Endodermal cell (in vitro differentiated cells): ENCODE measurements at regions not wholly inside any gene's neighbourhood (a gene's known extent, or its start where the extent isn't known, plus 50 kb on each side); places are given as distances from the start of the nearest gene placed in this dataset.

ENCODE experiments used
- DNase-seq: peaks from one replicate; pipeline ENCODE4 v3.0.0-alpha.2; 2017
- H3K27ac ChIP-seq: 2 replicates; pipeline ENCODE4 v1.5.1; 2013; ENCODE audit warnings: mild to moderate bottlenecking, low read depth, low read length, moderate library complexity
- H3K27me3 ChIP-seq: 2 replicates; pipeline ENCODE4 v1.6.1; 2013; ENCODE audit warnings: mild to moderate bottlenecking, low read length, moderate library complexity; ENCODE audit not compliant: insufficient read depth, control insufficient read depth, poor library complexity, severe bottlenecking
- H3K36me3 ChIP-seq: 2 replicates; pipeline ENCODE4 v1.7.0; 2013; ENCODE audit warnings: mild to moderate bottlenecking, low read length, moderate library complexity; ENCODE audit not compliant: control insufficient read depth, insufficient read depth
- H3K4me1 ChIP-seq: one replicate; pipeline ENCODE4 v1.7.0; 2013; ENCODE audit warnings: low read length; ENCODE audit not compliant: control insufficient read depth, insufficient read depth
- H3K4me3 ChIP-seq: 2 replicates; pipeline ENCODE4 v1.5.1; 2013; ENCODE audit warnings: mild to moderate bottlenecking, low read length, moderate library complexity
- H3K9ac ChIP-seq: 2 replicates; pipeline ENCODE4 v1.6.1; 2013; ENCODE audit warnings: mild to moderate bottlenecking, low read length, moderate library complexity; ENCODE audit not compliant: poor library complexity, severe bottlenecking; ENCODE audit errors: extremely low read depth
- H3K9me3 ChIP-seq: 2 replicates; pipeline ENCODE4 v1.6.1; 2013; ENCODE audit warnings: mild to moderate bottlenecking, low read length, moderate library complexity; ENCODE audit not compliant: control insufficient read depth
- H3K27ac Mint-ChIP-seq: 2 replicates; pipeline ENCODE4 v1.8.0; 2020; ENCODE audit warnings: mixed read lengths
- H3K27me3 Mint-ChIP-seq: 2 replicates; pipeline ENCODE4 v1.8.0; 2021; ENCODE audit warnings: mild to moderate bottlenecking, mixed read lengths; ENCODE audit not compliant: insufficient read depth
- H3K36me3 Mint-ChIP-seq: 2 replicates; pipeline ENCODE4 v1.8.0; 2020; ENCODE audit warnings: low read depth, mixed read lengths
- H3K4me1 Mint-ChIP-seq: 2 replicates; pipeline ENCODE4 v1.8.0; 2020; ENCODE audit warnings: mixed read lengths
- H3K4me3 Mint-ChIP-seq: 2 replicates; pipeline ENCODE4 v1.8.0; 2020; ENCODE audit warnings: mild to moderate bottlenecking, moderate library complexity, mixed read lengths
- H3K9me3 Mint-ChIP-seq: 2 replicates; pipeline ENCODE4 v1.8.0; 2020; ENCODE audit warnings: mild to moderate bottlenecking, mixed read lengths
- WGBS, 2 experiments: methylation state at CpG; one replicate each; pipeline versions ENCODE4 v1.1.5 to v1.1.7; 2013; ENCODE audit warnings: missing lambda C conversion rate in 2 of 2, mixed read lengths in 1 of 2; ENCODE audit not compliant: insufficient coverage in 1 of 2, insufficient read length in 1 of 2; 5-methylcytosine and 5-hydroxymethylcytosine counted together
- TF ChIP-seq, protein P1 (sequence below): fragments of 200-600 bp; sonication (generic); conservative IDR thresholded peaks from 2 replicates; pipeline ENCODE4 v1.5.0; 2021; ENCODE audit warnings: antibody characterized with exemption, mild to moderate bottlenecking

- Histone ChIP-seq H3K9ac (no peak overlapping the region), H3K4me3 (no peak overlapping the region), H3K4me1 (peaks cover 5% of the 10 kb centered on the region), H3K36me3 (no peaks in the 10 kb centered on the region), H3K9me3 (no peaks in the 10 kb centered on the region), H3K27me3 (no peaks in the 10 kb centered on the region), H3K27ac (no peak overlapping the region)
- no peaks in the 10 kb centered on the region for H3K9me3 Mint-ChIP-seq
- no peak overlapping the region for H3K4me3 Mint-ChIP-seq
- H3K4me1 Mint-ChIP-seq = peaks cover 5% of the 10 kb centered on the region
- TF ChIP-seq, protein P1, sequence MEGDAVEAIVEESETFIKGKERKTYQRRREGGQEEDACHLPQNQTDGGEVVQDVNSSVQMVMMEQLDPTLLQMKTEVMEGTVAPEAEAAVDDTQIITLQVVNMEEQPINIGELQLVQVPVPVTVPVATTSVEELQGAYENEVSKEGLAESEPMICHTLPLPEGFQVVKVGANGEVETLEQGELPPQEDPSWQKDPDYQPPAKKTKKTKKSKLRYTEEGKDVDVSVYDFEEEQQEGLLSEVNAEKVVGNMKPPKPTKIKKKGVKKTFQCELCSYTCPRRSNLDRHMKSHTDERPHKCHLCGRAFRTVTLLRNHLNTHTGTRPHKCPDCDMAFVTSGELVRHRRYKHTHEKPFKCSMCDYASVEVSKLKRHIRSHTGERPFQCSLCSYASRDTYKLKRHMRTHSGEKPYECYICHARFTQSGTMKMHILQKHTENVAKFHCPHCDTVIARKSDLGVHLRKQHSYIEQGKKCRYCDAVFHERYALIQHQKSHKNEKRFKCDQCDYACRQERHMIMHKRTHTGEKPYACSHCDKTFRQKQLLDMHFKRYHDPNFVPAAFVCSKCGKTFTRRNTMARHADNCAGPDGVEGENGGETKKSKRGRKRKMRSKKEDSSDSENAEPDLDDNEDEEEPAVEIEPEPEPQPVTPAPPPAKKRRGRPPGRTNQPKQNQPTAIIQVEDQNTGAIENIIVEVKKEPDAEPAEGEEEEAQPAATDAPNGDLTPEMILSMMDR = no peak
- H3K27me3 Mint-ChIP-seq = no peaks in the 10 kb centered on the region
- no peaks in the 10 kb centered on the region for H3K36me3 Mint-ChIP-seq
- WGBS, 2 experiments = 97% methylated on average over 1 of the region's 1 CpG; no CpG with 5 or more reads in 1 of the 2 experiments
- H3K27ac Mint-ChIP-seq = no peak overlapping the region
- DNase-seq = no peak
Measured at GRCh38 chr4:177802661-177803060, 360.4 kb upstream of the AGA start.

- TF ChIP-seq, protein P1 = no peak
- peaks cover 5% of the 10 kb centered on the region for H3K4me1 Mint-ChIP-seq
- Histone ChIP-seq H3K9me3 (no peaks in the 10 kb centered on the region), H3K27ac (no peak overlapping the region), H3K4me3 (no peak overlapping the region), H3K27me3 (no peaks in the 10 kb centered on the region), H3K36me3 (no peaks in the 10 kb centered on the region), H3K9ac (no peak overlapping the region), H3K4me1 (peaks cover 5% of the 10 kb centered on the region)
- no peaks in the 10 kb centered on the region for H3K36me3 Mint-ChIP-seq
- no peaks in the 10 kb centered on the region for H3K9me3 Mint-ChIP-seq
- DNase-seq = no peak
- H3K27me3 Mint-ChIP-seq = no peaks in the 10 kb centered on the region
- H3K27ac Mint-ChIP-seq = no peak overlapping the region
- no peak overlapping the region for H3K4me3 Mint-ChIP-seq
- WGBS, 2 experiments = 78 to 86% methylated on average over 1 to 2 of the region's 3 CpGs
Measured at GRCh38 chr4:177803151-177803550, 360.9 kb upstream of the AGA start.

- Histone ChIP-seq H3K4me1 (no peaks in the 10 kb centered on the region), H3K9ac (no peak overlapping the region), H3K27ac (no peak overlapping the region), H3K27me3 (no peaks in the 10 kb centered on the region), H3K9me3 (no peaks in the 10 kb centered on the region), H3K4me3 (no peak overlapping the region), H3K36me3 (no peaks in the 10 kb centered on the region)
- Mint-ChIP-seq H3K27ac (no peak overlapping the region), H3K27me3 (no peaks in the 10 kb centered on the region), H3K4me3 (no peak overlapping the region), H3K9me3 (no peaks in the 10 kb centered on the region), H3K36me3 (no peaks in the 10 kb centered on the region), H3K4me1 (no peaks in the 10 kb centered on the region)
- TF ChIP-seq, protein P1 = no peak
- DNase-seq = no peak
- WGBS, 2 experiments = 93 to 100% methylated on average over 1 to 3 of the region's 3 CpGs
Measured at GRCh38 chr4:177809791-177810190, 367.6 kb upstream of the AGA start.
